PFSK-1 (cell line): ENCODE measurements at regions not wholly inside any gene's neighbourhood (a gene's known extent, or its start where the extent isn't known, plus 50 kb on each side); places are given as distances from the start of the nearest gene placed in this dataset.

Experiments used
- FOXP2 ChIP-seq: optimal IDR thresholded peaks from 2 replicates; pipeline ENCODE3; 2011; ENCODE audit warnings: borderline replicate concordance, control low read depth, inconsistent platforms; ENCODE audit not compliant: insufficient read depth; ENCODE audit errors: extremely low read length, extremely low read depth
- POLR2AphosphoS5 ChIP-seq: IDR thresholded peaks from 2 replicates; pipeline ENCODE4 v1.6.1; 2012; ENCODE audit warnings: low read depth, mild to moderate bottlenecking, control low read depth, low read length, moderate library complexity
- SIN3A ChIP-seq: IDR thresholded peaks from 2 replicates; pipeline ENCODE4 v1.6.1; 2012; ENCODE audit warnings: mild to moderate bottlenecking, low read length, moderate library complexity, borderline replicate concordance; ENCODE audit not compliant: insufficient read depth
- TAF1 ChIP-seq: IDR thresholded peaks from 2 replicates; pipeline ENCODE4 v1.6.1; 2012; ENCODE audit warnings: low read length, control low read depth, borderline replicate concordance; ENCODE audit not compliant: insufficient read depth
- TF ChIP-seq, protein P1 (sequence below), 2 experiments: IDR thresholded peaks; 2 replicates each; pipeline versions ENCODE4 v1.6.1 to v1.8.0; 2011 to 2012; ENCODE audit warnings: low read depth in 2 of 2, low read length in 2 of 2, control low read depth in 1 of 2, inconsistent platforms in 1 of 2, mild to moderate bottlenecking in 1 of 2, moderate library complexity in 1 of 2; ENCODE audit not compliant: insufficient read depth in 1 of 2

DNA sequence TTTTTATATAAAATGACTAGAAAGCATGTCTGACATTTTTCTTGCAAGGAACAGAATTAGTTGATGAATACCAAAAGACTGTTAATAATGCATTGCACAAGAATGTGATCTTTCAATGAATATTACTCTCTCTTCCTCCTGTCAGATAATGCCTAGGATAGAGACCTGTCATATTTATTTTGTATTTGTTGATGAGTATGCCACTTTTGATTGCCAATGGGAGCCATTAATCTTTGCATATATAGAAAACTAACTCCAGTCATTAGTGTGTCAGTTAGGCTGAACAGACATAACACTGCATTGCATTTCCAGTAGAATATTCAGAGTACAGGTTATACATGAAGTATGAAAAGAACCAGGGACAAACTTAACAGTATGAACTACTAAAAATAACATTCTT lies 1125.3 kb downstream of the LRFN5 start:
- TF ChIP-seq TAF1 (no peak), SIN3A (no peak), POLR2AphosphoS5 (no peak), FOXP2 (no peak)
- TF ChIP-seq, protein P1, sequence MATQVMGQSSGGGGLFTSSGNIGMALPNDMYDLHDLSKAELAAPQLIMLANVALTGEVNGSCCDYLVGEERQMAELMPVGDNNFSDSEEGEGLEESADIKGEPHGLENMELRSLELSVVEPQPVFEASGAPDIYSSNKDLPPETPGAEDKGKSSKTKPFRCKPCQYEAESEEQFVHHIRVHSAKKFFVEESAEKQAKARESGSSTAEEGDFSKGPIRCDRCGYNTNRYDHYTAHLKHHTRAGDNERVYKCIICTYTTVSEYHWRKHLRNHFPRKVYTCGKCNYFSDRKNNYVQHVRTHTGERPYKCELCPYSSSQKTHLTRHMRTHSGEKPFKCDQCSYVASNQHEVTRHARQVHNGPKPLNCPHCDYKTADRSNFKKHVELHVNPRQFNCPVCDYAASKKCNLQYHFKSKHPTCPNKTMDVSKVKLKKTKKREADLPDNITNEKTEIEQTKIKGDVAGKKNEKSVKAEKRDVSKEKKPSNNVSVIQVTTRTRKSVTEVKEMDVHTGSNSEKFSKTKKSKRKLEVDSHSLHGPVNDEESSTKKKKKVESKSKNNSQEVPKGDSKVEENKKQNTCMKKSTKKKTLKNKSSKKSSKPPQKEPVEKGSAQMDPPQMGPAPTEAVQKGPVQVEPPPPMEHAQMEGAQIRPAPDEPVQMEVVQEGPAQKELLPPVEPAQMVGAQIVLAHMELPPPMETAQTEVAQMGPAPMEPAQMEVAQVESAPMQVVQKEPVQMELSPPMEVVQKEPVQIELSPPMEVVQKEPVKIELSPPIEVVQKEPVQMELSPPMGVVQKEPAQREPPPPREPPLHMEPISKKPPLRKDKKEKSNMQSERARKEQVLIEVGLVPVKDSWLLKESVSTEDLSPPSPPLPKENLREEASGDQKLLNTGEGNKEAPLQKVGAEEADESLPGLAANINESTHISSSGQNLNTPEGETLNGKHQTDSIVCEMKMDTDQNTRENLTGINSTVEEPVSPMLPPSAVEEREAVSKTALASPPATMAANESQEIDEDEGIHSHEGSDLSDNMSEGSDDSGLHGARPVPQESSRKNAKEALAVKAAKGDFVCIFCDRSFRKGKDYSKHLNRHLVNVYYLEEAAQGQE (IDR thresholded peaks at IDR 0.05; ENCODE audit: insufficient read depth in 1 of 2, low read depth in 2 of 2, low read length in 2 of 2), result no peak

DNA sequence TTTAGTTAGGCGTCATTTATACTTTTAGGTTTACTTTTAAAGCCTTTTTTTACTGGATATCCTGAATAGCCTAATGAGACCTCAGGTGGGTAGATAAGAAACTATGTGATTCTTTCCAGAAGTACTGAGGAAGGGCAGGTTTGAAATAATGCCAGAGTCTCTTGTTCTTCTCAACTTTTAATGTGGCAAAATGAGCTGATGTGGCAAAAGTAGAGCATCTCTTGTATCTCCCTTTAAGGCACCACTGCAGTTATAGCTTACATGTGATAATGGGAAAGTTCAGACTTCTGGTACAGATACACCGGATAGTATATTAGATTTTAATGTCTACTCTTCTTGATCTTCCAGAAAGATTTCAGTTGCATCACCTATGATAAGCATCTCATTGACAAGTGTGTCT lies 1124.8 kb downstream of the LRFN5 start:
- TF ChIP-seq, protein P1 (IDR thresholded peaks at IDR 0.05; ENCODE audit: insufficient read depth in 1 of 2, low read depth in 2 of 2, low read length in 2 of 2), result no peak
- TF ChIP-seq FOXP2 (no peak), TAF1 (no peak), SIN3A (no peak), POLR2AphosphoS5 (no peak)

DNA sequence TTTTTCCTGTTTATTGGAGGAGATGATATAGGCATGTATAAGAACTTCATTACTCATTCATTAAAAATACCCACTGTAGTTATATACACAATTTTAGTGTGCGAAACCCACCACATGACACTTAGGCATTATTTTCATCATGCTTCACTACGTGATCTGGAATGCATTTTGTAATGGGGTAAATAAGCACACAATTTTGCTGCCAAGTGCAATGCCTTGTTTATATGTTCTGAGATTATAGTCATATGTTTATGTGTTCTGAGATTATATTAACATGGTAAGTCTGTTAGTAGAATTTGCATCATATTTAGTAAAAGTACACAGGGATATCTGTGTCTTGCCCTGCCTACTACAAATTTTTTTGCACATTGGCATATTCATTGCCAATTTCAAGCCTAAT lies 1123.0 kb downstream of the LRFN5 start:
- TF ChIP-seq SIN3A (no peak), FOXP2 (no peak), TAF1 (no peak), POLR2AphosphoS5 (no peak)
- TF ChIP-seq, protein P1 (IDR thresholded peaks at IDR 0.05; ENCODE audit: insufficient read depth in 1 of 2, low read depth in 2 of 2, low read length in 2 of 2), result no peak

DNA sequence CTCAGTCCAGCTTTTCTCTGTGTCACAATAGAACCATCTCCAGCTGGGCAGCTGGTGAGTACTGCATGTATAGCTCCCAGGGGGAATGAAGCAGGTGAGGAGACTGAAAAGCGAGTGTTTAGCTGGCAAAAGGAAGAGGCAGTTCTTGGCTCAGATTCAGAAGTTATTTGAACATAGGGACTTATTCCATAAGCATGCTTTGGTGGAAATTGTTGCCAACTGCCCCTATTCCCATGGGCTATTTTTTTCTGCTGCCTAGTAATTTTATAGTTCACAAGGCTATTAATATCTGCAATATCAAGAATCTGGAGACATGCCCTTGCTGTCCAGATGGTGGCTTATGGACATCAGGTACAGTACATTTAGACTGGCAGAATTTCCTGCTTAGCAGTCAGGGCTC lies 1112.7 kb downstream of the LRFN5 start:
- no peak for TF ChIP-seq FOXP2
- TF ChIP-seq TAF1, result no peak
- TF ChIP-seq, protein P1 (IDR thresholded peaks at IDR 0.05; ENCODE audit: insufficient read depth in 1 of 2, low read depth in 2 of 2, low read length in 2 of 2), result no peak
- TF ChIP-seq POLR2AphosphoS5, result no peak
- TF ChIP-seq SIN3A, result no peak

DNA sequence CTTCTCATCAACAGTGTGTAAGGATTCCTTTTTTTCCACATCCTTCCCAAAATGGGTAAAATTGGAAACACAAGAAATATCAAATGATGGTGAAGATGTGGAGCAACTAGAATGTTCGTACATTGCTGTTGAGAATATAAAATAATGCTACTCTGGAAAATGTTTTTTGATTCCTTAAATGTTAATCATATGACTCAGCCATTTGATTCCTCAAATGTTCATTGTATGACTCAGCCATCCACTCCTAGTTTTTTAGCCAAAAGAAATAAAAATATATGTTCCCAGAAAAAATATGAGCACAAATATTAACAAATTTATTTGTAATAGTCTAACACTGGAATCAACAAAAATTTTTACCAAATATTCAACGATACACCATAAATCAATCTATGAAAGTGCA lies 1108.6 kb downstream of the LRFN5 start:
- TF ChIP-seq TAF1, result no peak
- TF ChIP-seq, protein P1 (IDR thresholded peaks at IDR 0.05; ENCODE audit: insufficient read depth in 1 of 2, low read depth in 2 of 2, low read length in 2 of 2), result no peak
- no peak for TF ChIP-seq FOXP2
- TF ChIP-seq POLR2AphosphoS5, result no peak
- no peak for TF ChIP-seq SIN3A
